ENCODE measurements at regions not wholly inside any gene's neighbourhood (a gene's known extent, or its start where the extent isn't known, plus 50 kb on each side); places are given as distances from the start of the nearest gene placed in this dataset.

- Histone ChIP-seq H3K4me1 (ENCODE audit: control insufficient read depth, insufficient read depth, low read length) (no peaks in the 10 kb centered on the region), H2AFZ (ENCODE audit: control insufficient read depth, low read depth, low read length) (no peak overlapping the region), H3K27me3 (replicated peaks in 1 of 2; ENCODE audit: control insufficient read depth in 2 of 2, insufficient read depth in 2 of 2, low read length in 1 of 2) (no peaks in the 10 kb centered on the region), H3K79me2 (ENCODE audit: control insufficient read depth, insufficient read depth, low read length) (no peaks in the 10 kb centered on the region), H4K20me1 (ENCODE audit: control insufficient read depth, insufficient read depth) (no peaks in the 10 kb centered on the region), H3K4me2 (ENCODE audit: control insufficient read depth, insufficient read depth) (no peak overlapping the region), H3K9me3 (replicated peaks; ENCODE audit: control insufficient read depth, insufficient read depth, low read length) (no peaks in the 10 kb centered on the region; the same call in 2 of the 3 replicates), H3K36me3 (ENCODE audit: control insufficient read depth in 2 of 2, insufficient read depth in 2 of 2, low read length in 1 of 2) (no peaks in the 10 kb centered on the region), H3K27ac (ENCODE audit: control insufficient read depth, insufficient read depth) (no peak overlapping the region), H3K9ac (ENCODE audit: control insufficient read depth, insufficient read depth, low read length) (no peak overlapping the region), H3K4me3 (no peak overlapping the region)
- intact Hi-C loops (cut with micrococcal nuclease; ENCODE audit: unreplicated experiment), result no loop called here
- ChIA-PET CTCF (no interaction called here), RAD21 (ENCODE audit: unreplicated experiment) (no interaction called here), SMC1A (ENCODE audit: uncharacterized antibody, unreplicated experiment) (no interaction called here), POLR2A (no interaction called here)
- no peak for TF ChIP-seq MYC (IDR thresholded peaks at IDR 0.05; ENCODE audit: insufficient read depth, insufficient read length, insufficient replicate concordance, low read length, severe bottlenecking)
- TF ChIP-seq NFYA (IDR thresholded peaks at IDR 0.05; ENCODE audit: borderline replicate concordance, low read depth, low read length), result no peak
- TF ChIP-seq HSF1 (IDR thresholded peaks at IDR 0.05; ENCODE audit: low read depth, low read length), result no peak
- no peak for TF ChIP-seq IRF4 (IDR thresholded peaks at IDR 0.05; ENCODE audit: low read depth, low read length)
- no peak for TF ChIP-seq RB1 (IDR thresholded peaks at IDR 0.05; ENCODE audit: borderline replicate concordance)
- no peak for TF ChIP-seq POLR2AphosphoS2 (IDR thresholded peaks at IDR 0.05; ENCODE audit: low read depth, low read length)
- TF ChIP-seq SREBF1 (IDR thresholded peaks at IDR 0.05; ENCODE audit: low read length), result no peak
- TF ChIP-seq MTA2 (IDR thresholded peaks at IDR 0.05; ENCODE audit: low read depth), result no peak
- TF ChIP-seq ESRRA (IDR thresholded peaks at IDR 0.05; ENCODE audit: low read length), result no peak
- TF ChIP-seq NFYB (IDR thresholded peaks at IDR 0.05; ENCODE audit: insufficient read depth, low read depth, low read length), result no peak
- TF ChIP-seq, protein P1, sequence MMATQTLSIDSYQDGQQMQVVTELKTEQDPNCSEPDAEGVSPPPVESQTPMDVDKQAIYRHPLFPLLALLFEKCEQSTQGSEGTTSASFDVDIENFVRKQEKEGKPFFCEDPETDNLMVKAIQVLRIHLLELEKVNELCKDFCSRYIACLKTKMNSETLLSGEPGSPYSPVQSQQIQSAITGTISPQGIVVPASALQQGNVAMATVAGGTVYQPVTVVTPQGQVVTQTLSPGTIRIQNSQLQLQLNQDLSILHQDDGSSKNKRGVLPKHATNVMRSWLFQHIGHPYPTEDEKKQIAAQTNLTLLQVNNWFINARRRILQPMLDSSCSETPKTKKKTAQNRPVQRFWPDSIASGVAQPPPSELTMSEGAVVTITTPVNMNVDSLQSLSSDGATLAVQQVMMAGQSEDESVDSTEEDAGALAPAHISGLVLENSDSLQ (IDR thresholded peaks at IDR 0.05), result no peak
- TF ChIP-seq TBL1XR1 (IDR thresholded peaks at IDR 0.05; ENCODE audit: low read depth, low read length), result no peak
- no peak for TF ChIP-seq NFIC (IDR thresholded peaks at IDR 0.05; ENCODE audit: low read depth, low read length)
- FAIRE-seq (no peak), DNase-seq (ENCODE audit: low read depth, low spot score) (no peak), ATAC-seq (no peak)
- in situ Hi-C loops (cut with MboI), result no loop called here
- 3% methylated on average over 3 of the region's 3 CpGs for WGBS (ENCODE audit: insufficient coverage, insufficient replicate concordance, low lambda C conversion rate, missing lambda C conversion rate)
- BruUV-seq (replicated peaks), result no TSS peak
Observed at GRCh38 chr14:66311058-66311457, 175.1 kb upstream of the CCDC196 start.

Measured in GM12878 (cell line).